ENCODE measurements at regions not wholly inside any gene's neighbourhood (a gene's known extent, or its start where the extent isn't known, plus 50 kb on each side); places are given as distances from the start of the nearest gene placed in this dataset.
A peak's percentile ranks its signal among the peaks of the same experiment; 100 is the strongest.

DNA sequence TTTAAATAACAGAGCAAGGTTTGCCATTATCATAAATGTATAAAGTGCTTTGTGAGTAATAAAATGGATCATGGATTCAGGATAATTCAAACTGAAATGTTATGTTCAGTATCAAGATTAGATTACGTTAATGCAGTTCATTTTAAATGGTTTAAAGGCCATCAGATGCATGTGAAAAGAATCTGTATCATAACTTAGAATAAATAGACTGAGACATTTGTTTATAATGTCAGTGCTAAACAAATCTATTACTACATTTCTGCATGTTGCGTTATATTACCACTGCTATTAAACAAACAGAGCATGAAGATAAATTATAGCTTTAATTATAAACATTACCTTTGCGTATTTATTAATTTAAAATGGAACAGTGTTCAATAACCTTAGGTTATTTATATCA is 160.2 kb downstream of the TOX3 start:
- intact Hi-C loops (cut with micrococcal nuclease; ENCODE audit: unreplicated experiment), result no loop called here
- H3K4me3 Mint-ChIP-seq (ENCODE audit: low read depth, unreplicated experiment), result no peak overlapping the region
- H3K27ac Mint-ChIP-seq (ENCODE audit: unreplicated experiment), result no peak overlapping the region
- CTCF ChIA-PET, result no interaction called here
- DNase-seq, result no peak
- peaks cover 46% of the 10 kb centered on the region for H3K4me1 Mint-ChIP-seq (ENCODE audit: low read depth, unreplicated experiment)
- peaks cover 3% of the 10 kb centered on the region for H3K9me3 Mint-ChIP-seq (ENCODE audit: low read depth, unreplicated experiment)
- peaks cover 11% of the 10 kb centered on the region for H3K36me3 Mint-ChIP-seq (ENCODE audit: insufficient read depth, unreplicated experiment)
- no TSS peak for BruUV-seq (replicated peaks)
- no peaks in the 10 kb centered on the region for H3K27me3 Mint-ChIP-seq (ENCODE audit: unreplicated experiment)
- TF ChIP-seq, protein P1, sequence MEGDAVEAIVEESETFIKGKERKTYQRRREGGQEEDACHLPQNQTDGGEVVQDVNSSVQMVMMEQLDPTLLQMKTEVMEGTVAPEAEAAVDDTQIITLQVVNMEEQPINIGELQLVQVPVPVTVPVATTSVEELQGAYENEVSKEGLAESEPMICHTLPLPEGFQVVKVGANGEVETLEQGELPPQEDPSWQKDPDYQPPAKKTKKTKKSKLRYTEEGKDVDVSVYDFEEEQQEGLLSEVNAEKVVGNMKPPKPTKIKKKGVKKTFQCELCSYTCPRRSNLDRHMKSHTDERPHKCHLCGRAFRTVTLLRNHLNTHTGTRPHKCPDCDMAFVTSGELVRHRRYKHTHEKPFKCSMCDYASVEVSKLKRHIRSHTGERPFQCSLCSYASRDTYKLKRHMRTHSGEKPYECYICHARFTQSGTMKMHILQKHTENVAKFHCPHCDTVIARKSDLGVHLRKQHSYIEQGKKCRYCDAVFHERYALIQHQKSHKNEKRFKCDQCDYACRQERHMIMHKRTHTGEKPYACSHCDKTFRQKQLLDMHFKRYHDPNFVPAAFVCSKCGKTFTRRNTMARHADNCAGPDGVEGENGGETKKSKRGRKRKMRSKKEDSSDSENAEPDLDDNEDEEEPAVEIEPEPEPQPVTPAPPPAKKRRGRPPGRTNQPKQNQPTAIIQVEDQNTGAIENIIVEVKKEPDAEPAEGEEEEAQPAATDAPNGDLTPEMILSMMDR (IDR thresholded peaks at IDR 0.05; ENCODE audit: unreplicated experiment), result no peak

DNA sequence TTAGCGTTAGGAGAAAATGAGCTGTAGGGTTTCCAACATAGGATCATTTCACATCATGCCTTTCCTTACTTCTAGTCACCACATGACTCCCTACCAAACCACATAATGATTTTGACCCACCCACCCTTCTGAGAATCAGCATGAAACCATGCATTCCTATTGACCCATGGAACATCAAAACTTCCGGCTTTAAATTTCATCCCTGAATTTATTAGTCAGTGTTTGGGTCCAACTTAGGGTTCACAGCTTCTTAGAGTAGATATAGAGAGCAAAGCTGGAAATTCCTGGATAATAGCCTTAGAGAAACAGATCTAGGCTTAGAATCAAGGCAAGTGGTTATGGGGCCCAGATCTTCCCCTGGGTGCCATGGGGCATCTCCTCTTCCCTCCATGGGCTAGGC is 162.6 kb downstream of the TOX3 start:
- CTCF ChIA-PET, result interaction anchor here (0.9 to 1.5 kb wide), 4 partner anchors 10 to 128 kb away, joined by 3 to 5 read pairs (median 4); no protein-coding TSS in a partner anchor
- intact Hi-C loops (cut with micrococcal nuclease; ENCODE audit: unreplicated experiment), result loop anchor here (5.0 kb wide), 1 partner anchor 113 kb away; no protein-coding TSS in a partner anchor
- peak overlapping the region; percentile 18 for H3K4me3 Mint-ChIP-seq (ENCODE audit: low read depth, unreplicated experiment)
- no peaks in the 10 kb centered on the region for H3K27me3 Mint-ChIP-seq (ENCODE audit: unreplicated experiment)
- BruUV-seq (replicated peaks), result no TSS peak
- DNase-seq, result peak; percentile 28
- peaks cover 3% of the 10 kb centered on the region for H3K9me3 Mint-ChIP-seq (ENCODE audit: low read depth, unreplicated experiment)
- H3K27ac Mint-ChIP-seq (ENCODE audit: unreplicated experiment), result peak overlapping the region; percentile 42
- TF ChIP-seq, protein P1 (IDR thresholded peaks at IDR 0.05; ENCODE audit: unreplicated experiment), result no peak
- peaks cover 44% of the 10 kb centered on the region for H3K4me1 Mint-ChIP-seq (ENCODE audit: low read depth, unreplicated experiment)
- H3K36me3 Mint-ChIP-seq (ENCODE audit: insufficient read depth, unreplicated experiment), result peaks cover 11% of the 10 kb centered on the region

DNA sequence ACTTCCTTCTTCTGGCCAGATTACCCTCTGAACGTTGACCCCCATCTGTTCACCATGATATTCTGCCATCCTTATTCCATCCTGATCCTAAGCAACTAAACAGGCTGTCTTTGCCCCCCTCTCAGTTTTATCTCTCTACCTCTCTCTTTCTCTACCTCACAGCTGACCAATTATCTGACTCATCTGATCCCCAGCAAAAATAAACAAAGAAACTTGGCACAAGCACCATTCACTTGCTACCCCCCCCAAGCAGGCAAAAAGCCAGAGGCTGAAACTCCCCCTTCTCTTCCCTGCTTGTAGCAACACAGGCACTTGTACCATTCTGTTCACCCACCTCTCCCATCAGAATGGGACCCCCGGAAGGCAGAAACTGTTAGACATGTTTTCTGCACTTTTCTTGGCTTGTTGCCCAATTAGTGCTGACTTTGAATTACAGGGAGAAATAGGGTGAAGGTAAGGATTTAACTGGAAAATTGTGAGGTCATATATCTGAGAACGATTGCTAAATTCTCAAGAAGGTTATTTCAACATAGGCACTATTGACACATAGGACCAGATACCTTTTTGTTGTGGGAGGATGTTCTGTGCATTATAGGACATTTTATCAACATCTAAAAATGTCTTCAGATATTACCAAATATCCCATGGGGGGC is 163.2 kb downstream of the TOX3 start:
- intact Hi-C loops (cut with micrococcal nuclease; ENCODE audit: unreplicated experiment), result loop anchor here (5.0 kb wide), 1 partner anchor 114 kb away; no protein-coding TSS in a partner anchor
- H3K4me1 Mint-ChIP-seq (ENCODE audit: low read depth, unreplicated experiment), result peaks cover 38% of the 10 kb centered on the region
- peak overlapping the region; percentile 42 for H3K27ac Mint-ChIP-seq (ENCODE audit: unreplicated experiment)
- CTCF ChIA-PET, result interaction anchor here (0.9 to 1.5 kb wide), 4 partner anchors 10 to 128 kb away, joined by 3 to 5 read pairs (median 4); no protein-coding TSS in a partner anchor
- no peaks in the 10 kb centered on the region for H3K27me3 Mint-ChIP-seq (ENCODE audit: unreplicated experiment)
- H3K4me3 Mint-ChIP-seq (ENCODE audit: low read depth, unreplicated experiment), result peak overlapping the region; percentile 18
- peaks cover 11% of the 10 kb centered on the region for H3K36me3 Mint-ChIP-seq (ENCODE audit: insufficient read depth, unreplicated experiment)
- H3K9me3 Mint-ChIP-seq (ENCODE audit: low read depth, unreplicated experiment), result peaks cover 3% of the 10 kb centered on the region
- TF ChIP-seq, protein P1 (IDR thresholded peaks at IDR 0.05; ENCODE audit: unreplicated experiment), result no peak
- BruUV-seq (replicated peaks), result no TSS peak
- peak; percentile 63 for DNase-seq

DNA sequence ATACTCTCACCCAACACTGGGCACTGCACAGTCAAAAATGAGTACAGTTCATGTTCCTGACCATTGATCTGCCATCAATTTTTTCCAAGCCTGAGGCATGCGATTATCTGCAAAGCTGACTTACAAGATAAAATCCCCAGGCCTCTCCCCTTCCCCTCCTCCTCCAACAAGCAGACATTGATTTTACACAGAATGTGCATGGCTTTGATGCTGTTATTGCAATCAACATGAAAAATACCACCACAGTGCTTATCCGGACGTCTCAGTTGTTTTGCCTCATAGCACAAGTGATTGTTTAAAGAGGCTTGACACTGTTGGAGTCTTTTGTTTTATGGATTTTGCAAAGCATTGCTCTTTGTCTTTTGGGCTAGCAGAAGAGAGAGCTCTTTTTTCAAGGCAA is 163.8 kb downstream of the TOX3 start:
- H3K27ac Mint-ChIP-seq (ENCODE audit: unreplicated experiment), result peak overlapping the region; percentile 42
- H3K4me1 Mint-ChIP-seq (ENCODE audit: low read depth, unreplicated experiment), result peaks cover 35% of the 10 kb centered on the region
- H3K4me3 Mint-ChIP-seq (ENCODE audit: low read depth, unreplicated experiment), result no peak overlapping the region
- peaks cover 3% of the 10 kb centered on the region for H3K9me3 Mint-ChIP-seq (ENCODE audit: low read depth, unreplicated experiment)
- CTCF ChIA-PET, result interaction anchor here (0.6 to 1.5 kb wide), 2 partner anchors 24 to 633 kb away, joined by 4 read pairs; no protein-coding TSS in a partner anchor
- no peak for DNase-seq
- intact Hi-C loops (cut with micrococcal nuclease; ENCODE audit: unreplicated experiment), result loop anchor here (5.0 kb wide), 1 partner anchor 114 kb away; no protein-coding TSS in a partner anchor
- no TSS peak for BruUV-seq (replicated peaks)
- peaks cover 11% of the 10 kb centered on the region for H3K36me3 Mint-ChIP-seq (ENCODE audit: insufficient read depth, unreplicated experiment)
- H3K27me3 Mint-ChIP-seq (ENCODE audit: unreplicated experiment), result no peaks in the 10 kb centered on the region
- TF ChIP-seq, protein P1 (IDR thresholded peaks at IDR 0.05; ENCODE audit: unreplicated experiment), result no peak

All from Calu3 (cell line).